CD4-positive, alpha-beta T cell (primary cell): ENCODE measurements at regions not wholly inside any gene's neighbourhood (a gene's known extent, or its start where the extent isn't known, plus 50 kb on each side); places are given as distances from the start of the nearest gene placed in this dataset.

Source experiments
- ATAC-seq: fragments of 200-7000 bp; cut with Tn5 transposase; one replicate; pipeline ENCODE4 v1.10.0; 2022; ENCODE audit warnings: mild to moderate bottlenecking; ENCODE audit not compliant: poor library complexity
- CTCF ChIA-PET: fragments of 350-600 bp; sonication (Branson Sonifier 250); formaldehyde crosslinking; loops from one replicate; lab custom pipeline; 2021; ENCODE audit warnings: antibody characterized with exemption, inconsistent platforms; lab: Charles Lee
- POLR2A ChIA-PET: fragments of 350-600 bp; sonication (Branson Sonifier 250); formaldehyde crosslinking; loops from one replicate; lab custom pipeline; 2021; ENCODE audit warnings: antibody characterized with exemption, inconsistent platforms; lab: Charles Lee
- DNase-seq, 14 experiments: peaks; one replicate each; pipeline ENCODE4 v3.0.0-alpha.2; 2013 to 2020; ENCODE audit warnings: mixed read lengths in 2 of 14
- H3K27ac ChIP-seq, 2 donors: one replicate each; pipeline versions ENCODE4 v1.5.1 to v1.7.0; 2013; ENCODE audit warnings: low read length in 2 of 2, low read depth in 1 of 2, mild to moderate bottlenecking in 1 of 2
- H3K27me3 ChIP-seq, 2 experiments: 1 replicate in 1 of 2; 2 replicates in 1 of 2; pipeline versions ENCODE4 v1.6.1 to v1.7.0; 2013; ENCODE audit warnings: low read length in 2 of 2, control low read depth in 1 of 2, mild to moderate bottlenecking in 1 of 2, moderate library complexity in 1 of 2; ENCODE audit not compliant: insufficient read depth in 2 of 2, control insufficient read depth in 1 of 2
- H3K36me3 ChIP-seq: one replicate; pipeline ENCODE4 v1.6.1; 2013; ENCODE audit warnings: low read length, control low read depth; ENCODE audit not compliant: insufficient read depth
- H3K4me1 ChIP-seq: one replicate; pipeline ENCODE4 v1.6.1; 2013; ENCODE audit warnings: low read length, control low read depth; ENCODE audit not compliant: insufficient read depth
- H3K4me3 ChIP-seq: one replicate; pipeline ENCODE4 v1.5.1; 2013; ENCODE audit warnings: mild to moderate bottlenecking, low read length, moderate library complexity
- H3K9me3 ChIP-seq, 2 experiments: 1 replicate in 1 of 2; 2 replicates in 1 of 2; pipeline versions ENCODE4 v1.6.1 to v1.7.0; 2013; ENCODE audit warnings: low read length in 2 of 2, mild to moderate bottlenecking in 2 of 2, control low read depth in 1 of 2, moderate library complexity in 1 of 2; ENCODE audit not compliant: control insufficient read depth in 1 of 2, insufficient read depth in 1 of 2
- H3K27ac Mint-ChIP-seq: one replicate; pipeline ENCODE4 v1.8.0; 2020; ENCODE audit warnings: mixed read lengths
- H3K27me3 Mint-ChIP-seq: one replicate; pipeline ENCODE4 v1.8.0; 2021; ENCODE audit warnings: mixed read lengths
- H3K36me3 Mint-ChIP-seq: one replicate; pipeline ENCODE4 v1.8.0; 2021; ENCODE audit warnings: low read depth, mixed read lengths
- H3K4me1 Mint-ChIP-seq: one replicate; pipeline ENCODE4 v1.8.0; 2021; ENCODE audit warnings: low read depth, mixed read lengths
- H3K4me3 Mint-ChIP-seq: one replicate; pipeline ENCODE4 v1.8.0; 2020; ENCODE audit warnings: mild to moderate bottlenecking, mixed read lengths
- H3K9me3 Mint-ChIP-seq: one replicate; pipeline ENCODE4 v1.8.0; 2020; ENCODE audit warnings: mixed read lengths
- intact Hi-C, 2 experiments: fragments of 100-400 bp; cut with DNase I in 1 of 2; cut with micrococcal nuclease in 1 of 2; formaldehyde crosslinking; loops; one replicate each; pipeline versions ENCODE4 v1.15.1 to v1.9.0; 2023 to 2025; cut with DNase I, micrococcal nuclease
- TF ChIP-seq, protein P1 (sequence below): fragments of 200-600 bp; IDR thresholded peaks from one replicate; pipeline ENCODE4 v1.8.0; 2022; ENCODE audit warnings: antibody characterized with exemption, mild to moderate bottlenecking

DNA sequence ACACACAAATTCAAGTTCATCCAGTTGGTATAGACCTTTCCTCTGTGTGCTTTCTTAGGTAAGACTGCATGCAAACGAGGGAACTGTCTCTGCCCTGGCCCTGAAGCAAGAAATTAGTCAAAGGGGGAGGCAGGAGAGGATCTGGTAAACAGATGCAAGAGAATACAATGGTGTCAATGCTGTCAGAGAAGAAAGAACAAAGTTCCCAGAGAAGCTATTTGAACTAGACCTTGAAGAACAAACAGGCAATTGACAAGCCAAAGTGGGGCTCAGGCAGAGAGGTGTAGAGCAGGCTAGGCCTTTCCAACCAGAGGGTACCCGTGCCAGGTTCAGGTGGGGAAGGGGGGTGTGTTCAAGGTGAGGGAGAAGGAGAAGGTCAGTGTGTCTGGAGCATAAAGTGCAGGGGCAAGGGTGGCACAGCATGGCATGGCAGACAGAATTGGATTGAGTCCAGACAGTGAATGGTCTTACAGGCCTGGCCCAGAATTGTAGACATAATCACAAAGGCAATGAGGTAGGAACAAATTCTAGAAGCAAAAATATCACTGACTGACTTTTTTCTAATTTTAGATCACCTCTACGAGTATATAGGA is 95.0 kb upstream of the STARD13 start:
- TF ChIP-seq, protein P1, sequence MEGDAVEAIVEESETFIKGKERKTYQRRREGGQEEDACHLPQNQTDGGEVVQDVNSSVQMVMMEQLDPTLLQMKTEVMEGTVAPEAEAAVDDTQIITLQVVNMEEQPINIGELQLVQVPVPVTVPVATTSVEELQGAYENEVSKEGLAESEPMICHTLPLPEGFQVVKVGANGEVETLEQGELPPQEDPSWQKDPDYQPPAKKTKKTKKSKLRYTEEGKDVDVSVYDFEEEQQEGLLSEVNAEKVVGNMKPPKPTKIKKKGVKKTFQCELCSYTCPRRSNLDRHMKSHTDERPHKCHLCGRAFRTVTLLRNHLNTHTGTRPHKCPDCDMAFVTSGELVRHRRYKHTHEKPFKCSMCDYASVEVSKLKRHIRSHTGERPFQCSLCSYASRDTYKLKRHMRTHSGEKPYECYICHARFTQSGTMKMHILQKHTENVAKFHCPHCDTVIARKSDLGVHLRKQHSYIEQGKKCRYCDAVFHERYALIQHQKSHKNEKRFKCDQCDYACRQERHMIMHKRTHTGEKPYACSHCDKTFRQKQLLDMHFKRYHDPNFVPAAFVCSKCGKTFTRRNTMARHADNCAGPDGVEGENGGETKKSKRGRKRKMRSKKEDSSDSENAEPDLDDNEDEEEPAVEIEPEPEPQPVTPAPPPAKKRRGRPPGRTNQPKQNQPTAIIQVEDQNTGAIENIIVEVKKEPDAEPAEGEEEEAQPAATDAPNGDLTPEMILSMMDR, result no peak
- Histone ChIP-seq H3K4me1 (no peaks in the 10 kb centered on the region), H3K27me3 (no peaks in the 10 kb centered on the region), H3K9me3 (no peaks in the 10 kb centered on the region), H3K36me3 (no peaks in the 10 kb centered on the region), H3K27ac (no peak overlapping the region), H3K4me3 (no peak overlapping the region)
- Mint-ChIP-seq H3K4me3 (no peak overlapping the region), H3K4me1 (no peaks in the 10 kb centered on the region), H3K27me3 (no peaks in the 10 kb centered on the region), H3K27ac (no peak overlapping the region), H3K9me3 (no peaks in the 10 kb centered on the region), H3K36me3 (no peaks in the 10 kb centered on the region)
- no peak for ATAC-seq
- DNase-seq, result no peak
- ChIA-PET POLR2A (no interaction called here), CTCF (no interaction called here)
- intact Hi-C loops, result no loop called here

DNA sequence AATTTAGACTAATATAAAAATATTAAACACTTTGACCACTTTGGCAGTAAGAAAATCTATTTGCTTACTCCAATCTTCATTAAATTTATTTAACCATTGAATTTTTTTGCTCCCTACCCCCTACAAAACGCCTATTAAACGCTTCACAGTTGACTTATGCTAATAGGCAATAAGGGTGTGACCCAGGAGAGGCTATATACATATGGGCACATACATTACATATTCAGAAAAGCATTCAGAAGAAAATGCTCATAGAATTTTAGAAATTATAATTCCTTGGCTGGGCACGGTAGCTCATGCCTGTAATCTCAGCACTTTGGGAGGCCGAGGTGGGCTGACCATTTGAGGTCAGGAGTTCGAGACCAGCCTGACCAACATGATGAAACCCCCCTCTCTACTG is 95.6 kb upstream of the STARD13 start:
- ChIA-PET CTCF (no interaction called here), POLR2A (no interaction called here)
- Histone ChIP-seq H3K27ac (no peak overlapping the region), H3K9me3 (no peaks in the 10 kb centered on the region), H3K27me3 (no peaks in the 10 kb centered on the region), H3K36me3 (no peaks in the 10 kb centered on the region), H3K4me1 (no peaks in the 10 kb centered on the region), H3K4me3 (no peak overlapping the region)
- no peaks in the 10 kb centered on the region for H3K4me1 Mint-ChIP-seq
- no peak overlapping the region for H3K27ac Mint-ChIP-seq
- H3K9me3 Mint-ChIP-seq, result no peaks in the 10 kb centered on the region
- H3K27me3 Mint-ChIP-seq, result peaks cover 3% of the 10 kb centered on the region
- H3K36me3 Mint-ChIP-seq, result no peaks in the 10 kb centered on the region
- intact Hi-C loops, result no loop called here
- H3K4me3 Mint-ChIP-seq, result no peak overlapping the region
- TF ChIP-seq, protein P1, result no peak
- no peak for ATAC-seq
- DNase-seq, result no peak

DNA sequence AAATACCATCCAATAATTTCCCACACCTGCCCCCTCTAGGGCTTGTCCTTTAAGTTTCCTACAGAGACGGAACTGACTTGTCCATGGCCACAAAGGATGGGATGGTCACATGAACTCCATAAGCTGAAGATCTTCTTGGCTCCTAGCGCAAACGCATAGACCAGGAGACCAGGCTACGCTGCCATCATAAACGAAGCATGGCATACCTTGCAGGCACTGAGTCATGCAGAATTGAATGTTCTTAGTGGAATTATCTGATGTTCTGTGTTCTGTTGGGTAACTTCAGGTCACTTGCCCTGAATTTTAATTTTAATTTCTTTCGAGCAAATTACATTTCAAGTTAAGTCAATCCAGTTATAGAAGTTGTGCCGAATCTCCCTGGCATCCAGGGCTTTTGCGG is 96.4 kb upstream of the STARD13 start:
- ATAC-seq, result no peak
- TF ChIP-seq, protein P1, result no peak
- intact Hi-C loops, result no loop called here

More for the DNA sequence above, 96.4 kb upstream of the STARD13 start:
- Mint-ChIP-seq H3K9me3 (no peaks in the 10 kb centered on the region), H3K36me3 (no peaks in the 10 kb centered on the region), H3K27ac (no peak overlapping the region), H3K4me1 (no peaks in the 10 kb centered on the region), H3K4me3 (no peak overlapping the region), H3K27me3 (peaks cover 5% of the 10 kb centered on the region)
- ChIA-PET CTCF (no interaction called here), POLR2A (no interaction called here)
- H3K27me3 ChIP-seq, result no peaks in the 10 kb centered on the region
- H3K36me3 ChIP-seq, result no peaks in the 10 kb centered on the region
- no peaks in the 10 kb centered on the region for H3K9me3 ChIP-seq
- no peak overlapping the region for H3K4me3 ChIP-seq
- no peaks in the 10 kb centered on the region for H3K4me1 ChIP-seq
- no peak overlapping the region for H3K27ac ChIP-seq
- DNase-seq, result no peak
